ENCODE measurements at regions not wholly inside any gene's neighbourhood (a gene's known extent, or its start where the extent isn't known, plus 50 kb on each side); places are given as distances from the start of the nearest gene placed in this dataset.

- ATAC-seq (no peak), DNase-seq (no peak)
- peak overlapping the region; percentile 53 for H3K4me3 ChIP-seq
- H3K27me3 ChIP-seq: no peaks in the 10 kb centered on the region
- intact Hi-C loops (cut with DNase I): no loop called here
- H3K9me3 ChIP-seq: no peaks in the 10 kb centered on the region
- H3K27ac ChIP-seq: peak overlapping the region; percentile 88
- peaks cover 7% of the 10 kb centered on the region for H3K4me1 ChIP-seq
- TF ChIP-seq CTCF (IDR thresholded peaks at IDR 0.05): no peak
- no peaks in the 10 kb centered on the region for H3K36me3 ChIP-seq
Measured at GRCh38 chr13:44142540-44142867, 231.1 kb upstream of the SERP2 start.

GRCh38 chr13:44142941-44143665 is 230.5 kb upstream of the SERP2 start:
- ATAC-seq (no peak), DNase-seq (no peak)
- H3K27ac ChIP-seq: no peak overlapping the region
- no peaks in the 10 kb centered on the region for H3K27me3 ChIP-seq
- H3K4me1 ChIP-seq: peaks cover 7% of the 10 kb centered on the region
- no peaks in the 10 kb centered on the region for H3K9me3 ChIP-seq
- H3K36me3 ChIP-seq: no peaks in the 10 kb centered on the region
- no peak for TF ChIP-seq CTCF (IDR thresholded peaks at IDR 0.05)
- intact Hi-C loops (cut with DNase I): no loop called here
- H3K4me3 ChIP-seq: peak overlapping the region; percentile 53

- TF ChIP-seq CTCF (IDR thresholded peaks at IDR 0.05): no peak
- no peak for ATAC-seq
- no peaks in the 10 kb centered on the region for H3K9me3 ChIP-seq
- H3K4me1 ChIP-seq: peaks cover 5% of the 10 kb centered on the region
- no peak for DNase-seq
- no peaks in the 10 kb centered on the region for H3K27me3 ChIP-seq
- no peak overlapping the region for H3K4me3 ChIP-seq
- intact Hi-C loops (cut with DNase I): no loop called here
- no peak overlapping the region for H3K27ac ChIP-seq
- H3K36me3 ChIP-seq: no peaks in the 10 kb centered on the region
Measured at GRCh38 chr13:44146138-44146537, 227.5 kb upstream of the SERP2 start.

- intact Hi-C loops (cut with DNase I): no loop called here
Measured at GRCh38 chr13:44147233-44147632, 226.4 kb upstream of the SERP2 start.

DNA sequence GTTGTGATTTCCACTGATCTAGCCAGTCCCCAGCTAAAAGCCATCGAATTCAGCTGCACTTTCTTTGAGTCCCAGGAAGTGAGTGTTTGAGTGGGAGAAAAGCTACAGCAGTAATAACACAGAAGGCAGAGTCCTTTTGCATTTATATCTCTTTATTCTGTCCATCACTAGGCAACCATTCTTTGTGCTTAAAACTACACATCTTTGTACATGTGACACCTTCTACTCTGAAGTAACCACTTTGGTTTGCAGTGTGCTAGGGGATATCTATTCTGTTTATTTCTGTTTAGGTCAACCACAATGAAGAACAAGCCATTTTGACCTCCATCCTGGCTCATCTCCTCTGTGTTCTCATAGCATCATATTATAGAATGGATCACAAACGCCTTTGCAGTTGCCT is 226.0 kb upstream of the SERP2 start:
- no peak overlapping the region for H3K4me3 ChIP-seq
- no peak overlapping the region for H3K27ac ChIP-seq
- no peaks in the 10 kb centered on the region for H3K36me3 ChIP-seq
- no peaks in the 10 kb centered on the region for H3K9me3 ChIP-seq
- no peaks in the 10 kb centered on the region for H3K4me1 ChIP-seq
- intact Hi-C loops (cut with DNase I): no loop called here
- no peak for TF ChIP-seq CTCF (IDR thresholded peaks at IDR 0.05)
- no peaks in the 10 kb centered on the region for H3K27me3 ChIP-seq
- DNase-seq (no peak), ATAC-seq (no peak)

More at GRCh38 chr13:44147233-44147632, 226.4 kb upstream of the SERP2 start:
- no peak for DNase-seq
- ATAC-seq: no peak
- Histone ChIP-seq H3K4me3 (no peak overlapping the region), H3K27me3 (no peaks in the 10 kb centered on the region), H3K4me1 (no peaks in the 10 kb centered on the region), H3K9me3 (no peaks in the 10 kb centered on the region), H3K27ac (no peak overlapping the region), H3K36me3 (no peaks in the 10 kb centered on the region)
- TF ChIP-seq CTCF (IDR thresholded peaks at IDR 0.05): no peak

Data from upper lobe of right lung (tissue), 1 donor.